HG03565 (cell line): ENCODE measurements at regions not wholly inside any gene's neighbourhood (a gene's known extent, or its start where the extent isn't known, plus 50 kb on each side); places are given as distances from the start of the nearest gene placed in this dataset.
A peak's percentile ranks its signal among the peaks of the same experiment; 100 is the strongest.

Experiments
- ATAC-seq: cut with Tn5 transposase; IDR thresholded peaks from one replicate; pipeline ENCODE4 v1.9.1; 2021; ENCODE audit warnings: mild to moderate bottlenecking, moderate library complexity; ENCODE audit not compliant: unreplicated experiment

DNA sequence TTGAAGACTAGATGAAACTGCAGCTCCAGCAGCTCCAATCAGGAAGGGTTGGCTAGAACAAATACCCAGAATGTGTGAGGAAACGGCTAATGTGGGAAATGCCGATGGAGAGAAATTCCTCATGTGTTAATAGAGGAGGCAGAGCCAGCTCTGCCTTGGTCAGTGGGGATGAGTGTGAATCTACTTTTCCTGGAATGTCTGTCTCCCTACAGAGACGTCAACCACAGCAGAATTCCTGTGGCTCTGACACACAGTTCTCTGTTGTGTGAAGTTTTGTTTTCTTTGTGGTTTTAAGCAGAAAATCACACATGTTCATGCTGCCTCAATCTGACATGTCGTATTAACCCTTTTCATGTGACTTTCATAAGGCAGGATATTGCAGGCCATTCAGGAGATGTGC, 476.6 kb upstream of the WWC1 start:
- no peak for ATAC-seq

DNA sequence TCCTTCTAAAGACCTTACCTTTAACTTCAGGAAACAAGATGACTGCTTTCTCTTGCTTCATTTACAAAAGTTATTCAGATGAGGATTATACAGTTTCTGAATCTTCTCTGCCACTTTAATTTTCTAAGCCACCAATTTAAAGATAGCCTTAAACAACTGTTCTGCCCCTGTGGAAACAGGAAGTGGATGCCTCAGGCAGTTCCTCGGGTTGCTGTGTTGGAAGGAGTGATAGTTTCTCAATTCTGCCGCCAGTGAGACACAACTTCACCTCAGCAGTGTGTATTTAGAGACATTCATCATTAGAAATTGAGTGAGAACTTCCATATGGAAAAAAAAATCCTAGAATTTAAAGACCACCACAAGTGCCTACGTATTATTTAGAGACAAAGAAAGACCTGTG, 475.1 kb upstream of the WWC1 start:
- ATAC-seq = no peak

DNA sequence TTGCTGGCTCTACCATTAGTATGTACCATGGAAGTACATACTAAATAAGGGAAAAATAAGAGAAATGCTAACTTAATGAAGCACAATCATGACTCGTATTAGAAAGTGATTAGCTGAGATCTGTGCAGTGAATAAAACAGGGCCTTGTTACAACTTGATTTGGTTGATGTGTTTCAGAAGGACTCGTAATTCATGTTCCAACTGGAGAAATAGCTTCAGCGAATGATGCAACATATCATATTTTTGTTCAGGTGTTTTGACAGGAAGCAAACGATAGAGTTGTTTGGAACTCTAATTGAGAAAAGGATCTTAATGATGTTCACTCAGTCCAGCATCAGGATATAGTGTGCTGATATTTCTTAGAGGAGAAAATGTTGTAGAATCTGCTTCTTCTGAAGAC, 474.6 kb upstream of the WWC1 start:
- no peak for ATAC-seq

DNA sequence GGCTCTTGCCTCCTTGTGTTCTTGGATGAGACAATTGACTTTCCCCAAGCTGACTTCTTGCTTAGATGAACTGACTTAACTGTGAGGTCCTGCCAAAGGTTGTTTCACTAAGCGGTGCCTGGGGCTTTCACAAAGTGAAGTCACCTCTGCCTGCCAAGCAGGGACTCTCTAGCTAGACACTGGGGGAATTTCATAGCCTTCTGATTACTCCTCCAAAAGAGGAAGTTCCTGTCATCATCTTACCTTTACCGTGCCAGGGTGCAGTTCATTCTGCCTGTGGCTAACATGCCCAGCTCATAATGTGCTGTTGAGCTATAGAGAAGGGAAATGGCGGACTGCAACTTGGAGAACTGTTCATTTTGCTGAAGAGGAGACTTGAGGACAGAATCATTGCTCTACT, 472.0 kb upstream of the WWC1 start:
- ATAC-seq = peak; percentile 90

DNA sequence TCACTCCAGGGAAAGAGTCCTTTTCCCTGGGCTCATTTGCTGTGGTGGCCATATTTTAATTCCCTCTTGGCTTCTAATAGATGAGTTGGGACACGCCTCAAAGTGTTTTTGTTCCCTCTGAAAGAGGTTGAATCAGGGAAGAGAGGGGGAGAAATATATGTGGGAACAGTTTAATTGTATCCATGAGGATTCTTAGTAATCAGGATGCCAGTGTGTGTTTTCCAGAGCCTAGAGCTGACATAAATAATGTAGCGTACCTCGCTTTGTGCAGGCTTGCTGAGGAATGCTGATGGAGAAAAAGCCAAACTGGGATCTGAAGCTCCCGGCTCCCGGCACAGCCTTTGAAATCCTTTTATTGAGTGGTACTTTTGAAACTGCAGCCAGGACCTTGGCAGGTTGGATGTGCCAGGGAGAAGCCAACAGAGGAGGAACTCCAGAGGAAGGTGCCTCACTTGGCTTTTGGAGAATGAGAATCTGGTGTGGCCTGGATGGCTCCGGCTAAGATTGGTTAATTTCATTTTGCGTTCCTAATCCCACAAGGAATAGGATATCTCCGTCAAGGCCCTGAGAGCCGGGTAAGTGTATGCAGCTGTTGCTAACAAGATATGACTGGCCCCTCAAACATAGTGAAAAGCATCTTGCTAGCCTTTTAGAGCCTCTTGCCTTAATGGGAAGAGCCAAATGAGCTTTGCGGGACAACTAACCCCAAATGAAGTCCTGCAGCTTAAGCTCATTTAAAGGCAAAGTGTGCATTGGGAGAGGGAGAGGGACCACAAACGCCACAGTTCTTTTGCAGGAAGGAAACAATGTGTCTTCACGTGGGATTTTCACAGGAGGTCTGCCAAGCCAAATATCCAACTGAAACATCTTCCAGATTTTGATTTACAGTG, 471.1 kb upstream of the WWC1 start:
- no peak for ATAC-seq

DNA sequence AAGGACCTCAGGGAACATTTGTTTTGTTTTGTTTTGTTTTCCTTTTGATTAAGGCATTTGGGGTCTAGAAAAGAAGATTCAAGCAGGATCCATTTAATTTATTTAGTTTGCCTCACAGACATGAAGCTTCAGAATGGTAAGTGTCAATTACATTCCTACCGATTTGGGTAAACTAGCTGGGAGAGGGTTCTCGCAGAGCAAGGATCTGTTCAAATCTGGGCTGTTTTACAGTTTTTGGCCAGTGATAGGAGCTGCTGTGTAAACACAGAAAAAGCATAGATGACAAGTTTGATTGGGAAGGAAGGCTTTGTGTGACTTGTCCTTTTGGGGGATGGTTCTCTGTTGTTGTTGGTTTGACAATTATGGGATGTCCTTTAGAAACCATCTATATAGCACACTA, 470.3 kb upstream of the WWC1 start:
- ATAC-seq = no peak

DNA sequence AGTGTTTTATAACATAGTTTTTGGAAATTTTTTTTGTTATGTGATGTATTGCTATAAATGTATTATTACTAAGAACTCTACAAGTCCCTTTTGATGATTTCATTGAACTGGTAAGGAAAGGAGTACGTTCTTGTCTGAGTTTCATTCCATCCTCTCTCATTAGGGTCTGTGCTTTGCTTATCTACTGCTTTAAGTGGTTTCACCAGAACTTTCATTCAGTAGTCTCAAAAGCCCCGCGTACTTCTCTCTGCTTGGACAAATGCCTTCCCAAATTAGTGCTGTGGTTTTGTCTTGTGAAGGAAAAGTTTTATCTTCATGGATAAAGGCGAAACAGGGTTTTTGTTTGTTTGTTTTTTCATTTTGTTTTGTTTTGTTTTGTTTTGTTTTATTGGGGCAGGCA, 469.8 kb upstream of the WWC1 start:
- ATAC-seq = no peak

DNA sequence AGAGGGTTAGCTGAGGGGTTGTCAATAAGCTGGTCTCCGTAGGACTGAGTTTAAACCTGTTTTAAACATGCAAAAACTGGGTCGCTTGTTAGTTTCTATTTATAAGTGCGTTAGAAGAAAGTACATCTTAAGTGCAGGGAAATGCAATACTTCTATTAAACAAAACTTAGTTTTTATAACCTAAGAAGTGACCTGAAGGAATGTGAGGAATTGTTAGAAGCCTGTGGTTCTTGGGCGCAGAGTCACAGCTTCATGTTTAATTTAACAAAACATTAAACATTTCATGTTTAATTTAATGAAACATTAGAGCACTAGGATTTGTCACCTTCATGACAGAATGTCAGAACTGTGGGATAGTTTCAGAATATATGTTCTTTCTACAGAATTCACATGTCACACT, 469.2 kb upstream of the WWC1 start:
- ATAC-seq = no peak

DNA sequence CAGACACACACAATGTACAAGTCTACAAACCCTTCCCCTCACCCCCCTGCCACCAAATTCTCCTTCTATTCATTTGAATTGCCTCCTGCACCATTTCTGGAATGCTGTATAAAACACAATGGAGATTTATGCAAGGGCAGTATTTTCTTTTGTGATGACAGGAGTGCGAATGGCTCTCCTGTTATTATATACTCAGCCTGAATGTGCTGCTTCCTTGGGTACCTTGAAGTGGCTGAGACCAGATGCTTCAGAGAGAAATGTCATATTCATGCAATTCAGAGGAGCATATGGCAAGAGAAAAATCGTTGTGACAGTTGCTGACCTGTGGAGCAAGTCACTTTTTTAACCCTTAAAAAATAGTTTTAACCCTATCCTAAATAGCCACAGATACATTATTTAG, 468.0 kb upstream of the WWC1 start:
- no peak for ATAC-seq

DNA sequence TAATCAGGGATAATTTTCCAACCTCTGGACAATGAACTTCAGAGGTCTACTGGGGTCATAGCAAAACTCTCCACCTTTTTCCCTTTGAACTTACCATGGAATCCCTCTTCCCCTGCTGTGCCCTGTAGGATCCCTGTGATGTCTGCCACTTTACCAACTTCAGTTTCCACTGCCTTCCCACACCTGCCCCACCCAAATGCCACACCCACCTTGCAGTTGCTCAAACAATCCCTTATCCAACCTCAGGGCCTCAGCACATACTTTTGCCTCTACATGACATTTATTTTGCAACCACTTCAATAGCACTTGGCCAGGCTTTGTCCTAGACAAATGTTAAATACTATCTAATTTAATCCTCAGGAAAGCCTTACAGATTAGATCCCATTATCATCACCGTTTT, 463.7 kb upstream of the WWC1 start:
- ATAC-seq = no peak

DNA sequence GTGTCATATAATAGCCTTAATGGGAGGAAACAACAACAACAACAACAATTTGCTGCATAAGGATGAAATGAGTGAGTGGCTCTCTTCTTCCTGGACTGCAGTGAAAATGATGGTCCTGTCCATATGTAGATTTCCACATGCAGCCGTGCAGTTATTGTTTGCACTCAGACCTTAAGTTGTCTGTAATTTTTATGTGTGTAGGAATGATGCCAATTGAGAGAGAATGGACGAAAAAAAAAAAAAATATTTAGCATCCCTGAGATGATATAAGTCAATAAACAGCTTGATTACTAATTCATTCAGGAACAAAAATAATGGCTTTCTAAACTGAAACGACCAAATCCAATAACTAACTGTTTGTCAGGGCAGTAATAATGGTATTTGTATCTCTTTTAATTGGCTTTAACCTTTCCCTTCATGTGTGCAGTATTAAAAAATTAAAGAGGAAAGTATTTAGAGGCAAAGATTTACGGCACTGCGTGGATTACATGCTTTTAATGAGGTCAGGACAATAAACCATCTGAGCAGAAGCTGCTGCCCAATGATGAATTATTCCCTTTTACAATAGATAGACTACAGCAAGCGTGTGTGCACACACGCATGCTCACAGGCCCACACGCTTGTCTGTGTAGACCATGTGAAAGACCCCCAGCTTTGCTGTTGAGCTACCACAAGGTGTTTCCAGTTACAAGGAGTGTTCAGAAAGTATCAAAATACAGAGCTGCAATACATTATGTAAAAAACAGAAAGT, 459.5 kb upstream of the WWC1 start:
- no peak for ATAC-seq

DNA sequence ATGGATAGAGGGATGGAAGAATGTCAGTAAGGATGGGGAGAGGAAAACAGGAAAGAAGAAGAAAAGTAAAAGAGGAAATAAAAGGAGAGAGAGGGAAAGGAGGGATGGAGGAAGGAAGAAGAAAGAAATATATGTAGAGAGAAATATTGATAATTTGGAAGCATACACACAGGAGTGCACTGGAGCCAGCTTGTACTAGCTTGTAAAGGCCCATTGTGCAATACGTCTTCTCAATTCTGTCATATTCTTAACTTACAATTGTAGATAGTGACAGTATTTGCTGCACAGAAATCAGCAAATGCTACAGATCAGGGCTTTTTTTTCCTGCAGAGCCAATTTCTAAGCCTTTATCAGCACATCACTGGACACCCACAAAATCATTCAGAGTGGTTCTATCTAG, 458.8 kb upstream of the WWC1 start:
- ATAC-seq = no peak

DNA sequence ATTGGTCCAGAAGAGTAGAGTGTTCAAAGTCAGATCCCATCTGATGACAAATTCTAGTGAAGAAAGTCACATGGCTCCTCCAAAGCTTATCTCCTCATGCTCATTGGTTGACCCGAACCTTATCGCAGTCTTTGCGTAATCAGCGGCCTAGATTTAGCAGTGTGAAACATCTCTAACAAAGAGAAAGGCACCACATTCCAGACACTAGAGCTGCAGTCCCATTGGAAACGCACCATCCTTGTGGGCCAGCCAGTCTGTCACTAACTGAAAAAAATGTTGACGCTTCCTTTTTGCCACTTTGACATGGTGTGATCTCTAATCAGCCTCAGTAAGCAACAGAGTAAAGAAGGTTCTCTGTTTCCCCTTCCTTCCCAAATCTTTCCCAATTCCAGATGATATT, 458.0 kb upstream of the WWC1 start:
- no peak for ATAC-seq

DNA sequence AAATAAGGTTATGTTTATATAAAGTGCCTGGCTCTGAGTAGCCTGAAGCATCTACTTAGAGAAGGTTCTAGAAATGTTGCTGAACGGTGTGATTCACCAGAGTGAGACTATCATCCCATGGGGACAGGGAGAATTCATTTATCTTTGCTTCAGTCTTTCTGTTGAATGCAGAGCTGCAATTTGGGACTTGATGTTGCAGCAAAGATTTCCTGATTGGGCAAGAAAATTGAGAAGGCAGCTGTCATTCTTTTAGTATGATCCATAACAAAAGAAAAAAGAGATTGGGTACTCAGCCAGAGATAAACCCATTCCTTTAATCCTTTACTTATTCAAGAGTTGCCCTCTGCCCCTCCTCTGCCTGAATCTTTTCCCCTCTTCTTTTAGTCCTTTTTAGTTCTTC, 456.3 kb upstream of the WWC1 start:
- no peak for ATAC-seq

DNA sequence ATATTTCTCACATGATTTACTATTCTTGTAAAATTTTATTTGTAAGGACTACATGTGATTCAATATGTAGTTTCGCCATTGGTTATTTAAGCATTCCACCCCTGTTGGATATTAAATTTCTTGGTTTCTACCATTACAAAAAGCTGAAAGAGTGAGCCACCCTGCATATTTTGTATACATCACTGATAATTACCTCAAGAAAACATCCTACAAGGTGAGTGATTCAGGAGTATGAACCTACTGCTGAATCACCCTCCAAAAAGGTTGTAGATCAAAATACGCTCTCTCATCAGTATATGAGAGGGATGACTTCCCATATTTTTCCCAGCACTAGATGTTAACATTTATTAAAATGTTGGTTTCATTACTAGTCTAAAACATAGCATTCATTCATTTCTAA, 454.3 kb upstream of the WWC1 start:
- ATAC-seq = no peak

DNA sequence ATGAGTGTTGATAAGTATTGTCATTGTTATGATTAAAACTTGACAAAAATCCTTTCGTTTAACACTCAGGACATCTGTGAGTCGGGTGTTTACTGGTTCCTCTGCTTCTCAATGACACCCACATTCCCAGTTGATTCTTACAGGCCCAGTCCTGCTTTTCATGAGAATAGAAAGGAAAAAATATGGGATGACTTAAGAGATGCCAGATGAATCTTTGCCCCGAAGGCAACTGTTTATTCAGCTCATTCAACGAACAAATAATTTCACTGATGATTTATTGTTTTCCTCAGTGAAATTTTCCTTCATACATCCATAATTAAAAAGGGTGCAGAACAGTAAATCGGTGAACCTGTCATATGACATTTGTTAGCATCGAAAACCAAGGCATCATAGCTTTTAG, 452.4 kb upstream of the WWC1 start:
- ATAC-seq = no peak

DNA sequence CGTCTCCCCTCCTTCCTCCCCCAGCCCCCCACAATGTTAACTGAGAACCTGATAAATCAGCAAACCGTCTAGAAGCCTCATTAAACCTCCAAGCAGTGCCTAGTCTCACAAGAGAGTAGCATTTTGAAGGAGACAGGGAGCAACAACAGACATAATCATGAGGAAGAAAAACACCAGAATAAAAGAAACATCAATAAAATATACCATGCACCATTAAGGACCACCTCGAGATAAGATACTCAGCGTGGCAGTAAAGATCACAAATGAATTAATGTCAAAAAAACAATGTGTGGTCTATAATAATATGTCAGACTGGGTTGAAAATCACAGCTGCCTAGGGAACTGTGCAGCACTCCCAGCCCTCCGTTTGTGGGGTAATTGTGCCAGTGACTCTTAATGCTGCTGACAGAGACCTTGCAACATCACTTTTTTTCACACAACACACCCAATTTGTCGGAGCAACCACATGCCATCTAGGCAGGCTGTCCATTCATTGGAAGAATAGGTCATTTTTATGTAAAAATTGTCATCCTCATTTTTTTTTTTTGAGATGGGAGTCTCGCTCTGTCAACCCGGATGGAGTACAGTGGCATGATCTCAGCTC, 450.8 kb upstream of the WWC1 start:
- no peak for ATAC-seq

DNA sequence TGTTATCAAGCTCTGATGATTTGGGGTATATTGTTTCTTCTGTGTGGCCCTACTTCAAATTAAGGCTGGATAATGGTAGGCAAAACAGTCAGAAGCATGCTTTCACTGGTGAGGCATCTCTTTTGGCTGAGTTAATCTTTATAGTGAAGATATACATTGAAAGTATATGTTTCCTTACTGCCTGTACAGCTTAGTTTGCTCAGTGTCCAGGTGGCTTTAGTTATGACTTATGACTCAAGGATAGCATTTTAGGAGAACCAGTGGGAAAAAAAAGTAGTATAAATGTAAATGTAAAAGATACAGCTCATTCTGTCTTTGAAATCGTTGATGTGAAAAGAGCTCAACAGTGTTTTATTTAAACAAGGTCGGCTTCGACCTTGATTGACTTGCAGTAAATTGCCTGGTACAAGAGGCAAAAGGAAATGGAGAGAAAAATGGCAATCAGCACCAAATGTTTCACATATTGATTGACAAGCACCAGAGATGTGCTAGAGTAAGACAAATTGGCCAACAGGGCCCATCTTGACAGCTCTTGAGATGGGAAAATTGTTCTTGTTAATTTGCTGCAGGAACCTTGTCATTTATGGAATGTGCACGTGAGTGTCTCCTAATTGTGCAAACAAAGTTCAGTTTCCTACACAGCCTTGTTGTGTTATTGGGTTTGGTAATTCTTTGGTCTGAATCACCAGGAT, 447.4 kb upstream of the WWC1 start:
- ATAC-seq = no peak

DNA sequence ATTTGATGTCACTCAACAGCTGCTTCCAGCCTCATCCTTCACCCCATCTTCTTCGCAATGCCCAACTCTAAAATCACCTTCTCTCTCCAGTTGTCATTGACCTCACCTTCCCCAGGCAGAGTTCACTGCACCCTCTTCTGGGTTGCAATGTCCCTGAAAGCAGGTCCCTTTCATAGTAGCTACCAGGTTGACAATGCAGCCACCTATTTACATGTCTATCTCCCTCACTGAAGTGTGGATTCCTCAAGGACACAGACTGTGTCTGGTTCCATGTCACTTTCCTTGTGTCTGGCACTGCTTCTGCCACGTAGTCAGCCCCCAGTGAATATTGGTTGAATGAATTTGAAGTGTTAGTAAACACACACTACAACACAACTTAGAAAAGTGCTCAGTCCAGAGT, 445.5 kb upstream of the WWC1 start:
- ATAC-seq = no peak

DNA sequence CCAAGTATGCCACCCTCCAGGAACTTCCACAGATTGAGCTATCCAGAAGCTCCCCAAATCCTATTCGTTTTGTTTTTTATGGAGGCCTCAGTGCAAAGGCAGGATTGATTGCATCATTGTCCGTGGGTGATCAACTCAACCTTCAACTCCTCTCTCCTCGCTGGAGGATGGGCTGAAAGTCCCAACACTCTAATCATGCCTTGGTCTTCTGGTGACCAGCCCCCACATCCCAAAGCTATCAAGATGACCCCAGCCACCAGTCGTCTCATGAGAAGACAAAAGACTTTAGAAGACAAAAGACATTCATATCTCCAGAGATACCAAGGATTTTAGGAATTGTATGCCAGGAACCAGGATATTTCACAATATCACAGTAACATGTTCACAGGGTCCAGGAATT, 441.6 kb upstream of the WWC1 start:
- ATAC-seq = no peak

DNA sequence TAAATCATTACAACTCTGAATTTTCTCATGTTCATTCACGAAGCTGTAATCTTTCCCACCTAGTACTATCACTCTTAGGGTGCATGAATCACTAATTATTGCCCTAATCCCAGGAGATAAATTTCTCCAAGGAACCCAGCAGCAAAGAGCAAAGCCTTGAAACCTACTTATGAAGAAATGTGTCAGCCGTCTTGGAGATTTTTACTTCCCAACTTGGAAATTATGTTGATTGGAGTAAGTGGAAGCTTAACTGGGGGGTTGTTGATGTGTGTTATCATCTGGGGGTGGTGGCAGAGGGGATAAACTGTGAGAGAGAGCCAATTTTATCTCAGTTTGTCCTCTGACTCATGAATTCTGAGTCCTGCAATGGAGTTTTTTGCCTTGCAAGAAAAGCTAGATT, 440.5 kb upstream of the WWC1 start:
- ATAC-seq = no peak
